GM12872 (cell line): ENCODE measurements at regions not wholly inside any gene's neighbourhood (a gene's known extent, or its start where the extent isn't known, plus 50 kb on each side); places are given as distances from the start of the nearest gene placed in this dataset.

Experiments
- CTCF ChIP-seq: IDR thresholded peaks from 3 replicates; pipeline ENCODE4 v1.5.1; 2011; ENCODE audit warnings: low read depth, mild to moderate bottlenecking, low read length, moderate library complexity; ENCODE audit not compliant: insufficient read depth

GRCh38 chr3:30982416-30983075, 88.1 kb upstream of the GADL1 start:
- TF ChIP-seq CTCF: no peak

- TF ChIP-seq CTCF: no peak
Measured at GRCh38 chr3:30984855-30985749, 90.6 kb upstream of the GADL1 start.

- no peak for TF ChIP-seq CTCF
Measured at GRCh38 chr3:30986551-30986950, 92.1 kb upstream of the GADL1 start.

- no peak for TF ChIP-seq CTCF
Measured at GRCh38 chr3:30988769-30989168, 94.3 kb upstream of the GADL1 start.

- TF ChIP-seq CTCF: no peak
Measured at GRCh38 chr3:30989276-30990030, 95.0 kb upstream of the GADL1 start.

- TF ChIP-seq CTCF: no peak
Measured at GRCh38 chr3:30996467-30996866, 102.0 kb upstream of the GADL1 start.

- TF ChIP-seq CTCF: no peak
Measured at GRCh38 chr3:31002730-31003129, 108.3 kb upstream of the GADL1 start.
